Caco-2 (cell line): ENCODE measurements at regions not wholly inside any gene's neighbourhood (a gene's known extent, or its start where the extent isn't known, plus 50 kb on each side); places are given as distances from the start of the nearest gene placed in this dataset.

ENCODE experiments used
- BruUV-seq: library from RNA; stranded (reverse); fragments of 400-500 nt; replicated peaks from 2 replicates; lab custom pipeline; 2021; lab: Mats Ljungman, UMichigan
- CTCF ChIA-PET: fragments of 300-600 bp; sonication (Branson Sonifier 250); formaldehyde crosslinking; loops from one replicate; lab custom pipeline; 2022; ENCODE audit warnings: antibody characterized with exemption; lab: Charles Lee
- POLR2A ChIA-PET: fragments of 300-600 bp; sonication (Branson Sonifier 250); formaldehyde crosslinking; loops from one replicate; lab custom pipeline; 2022; ENCODE audit warnings: antibody characterized with exemption; lab: Charles Lee
- DNase-seq, 2 experiments: peaks; one replicate each; pipeline versions ENCODE4 v3.0.0 to v3.0.0-alpha.2; 2020 to 2022
- H3K27me3 ChIP-seq: replicated peaks from 2 replicates; pipeline ENCODE4 v1.6.0; 2011; ENCODE audit warnings: low read length; ENCODE audit not compliant: control insufficient read depth, insufficient read depth
- H3K36me3 ChIP-seq: 2 replicates; pipeline ENCODE4 v1.5.1; 2011; ENCODE audit warnings: low read length; ENCODE audit not compliant: control insufficient read depth, insufficient read depth
- H3K4me1 ChIP-seq: fragments of 250-450 bp; sonication (Bioruptor Pico); 2 replicates; pipeline ENCODE4 v1.5.1; 2020; ENCODE audit warnings: mild to moderate bottlenecking
- H3K4me3 ChIP-seq: 2 replicates; pipeline ENCODE4 v1.5.1; 2011; ENCODE audit warnings: low read depth, mild to moderate bottlenecking, control low read depth, low read length
- H3K9me3 ChIP-seq: fragments of 250-450 bp; sonication (Bioruptor Pico); 2 replicates; pipeline ENCODE4 v1.5.1; 2020; ENCODE audit warnings: mild to moderate bottlenecking, moderate library complexity
- H3K27ac Mint-ChIP-seq: one replicate; pipeline ENCODE4 v1.8.0; 2022; ENCODE audit warnings: mixed read lengths; ENCODE audit not compliant: unreplicated experiment
- H3K27me3 Mint-ChIP-seq: one replicate; pipeline ENCODE4 v1.8.0; 2022; ENCODE audit warnings: mixed read lengths; ENCODE audit not compliant: insufficient read depth, unreplicated experiment
- H3K36me3 Mint-ChIP-seq: one replicate; pipeline ENCODE4 v1.8.0; 2022; ENCODE audit warnings: mild to moderate bottlenecking, mixed read lengths; ENCODE audit not compliant: insufficient read depth, unreplicated experiment
- H3K4me1 Mint-ChIP-seq: one replicate; pipeline ENCODE4 v1.8.0; 2022; ENCODE audit warnings: low read depth, mixed read lengths; ENCODE audit not compliant: unreplicated experiment
- H3K4me3 Mint-ChIP-seq: one replicate; pipeline ENCODE4 v1.8.0; 2022; ENCODE audit warnings: mild to moderate bottlenecking, moderate library complexity, mixed read lengths; ENCODE audit not compliant: unreplicated experiment
- H3K9me3 Mint-ChIP-seq: one replicate; pipeline ENCODE4 v1.8.0; 2022; ENCODE audit warnings: mixed read lengths; ENCODE audit not compliant: unreplicated experiment
- CTCF ChIP-seq, 2 experiments: fragments of 200-600 bp in 1 of 2; IDR thresholded peaks; 1 replicate in 1 of 2; 2 replicates in 1 of 2; pipeline versions ENCODE4 v1.5.1 to v1.8.0; 2011 to 2022; ENCODE audit warnings: antibody characterized with exemption in 1 of 2, control low read depth in 1 of 2, inconsistent platforms in 1 of 2, low read depth in 1 of 2, low read length in 1 of 2, mild to moderate bottlenecking in 1 of 2, moderate library complexity in 1 of 2; ENCODE audit not compliant: insufficient read depth in 1 of 2, severe bottlenecking in 1 of 2, unreplicated experiment in 1 of 2
- intact Hi-C: fragments of 100-400 bp; cut with micrococcal nuclease; formaldehyde crosslinking; loops from one replicate; pipeline ENCODE4 v1.10.0; 2022; ENCODE audit not compliant: unreplicated experiment

- H3K4me3 Mint-ChIP-seq = no peak overlapping the region
- no peaks in the 10 kb centered on the region for H3K4me1 ChIP-seq
- H3K4me1 Mint-ChIP-seq = no peaks in the 10 kb centered on the region
- no peak overlapping the region for H3K4me3 ChIP-seq
- CTCF ChIA-PET = no interaction called here
- no peaks in the 10 kb centered on the region for H3K27me3 ChIP-seq
- no peak for DNase-seq
- no peaks in the 10 kb centered on the region for H3K9me3 ChIP-seq
- POLR2A ChIA-PET = no interaction called here
- no peak overlapping the region for H3K27ac Mint-ChIP-seq
- H3K36me3 ChIP-seq = no peaks in the 10 kb centered on the region
- intact Hi-C loops = no loop called here
- no peak for TF ChIP-seq CTCF (IDR thresholded peaks at IDR 0.05; ENCODE audit: insufficient read depth in 1 of 2, low read depth in 1 of 2, low read length in 1 of 2, severe bottlenecking in 1 of 2, unreplicated experiment in 1 of 2)
- H3K27me3 Mint-ChIP-seq = peaks cover 2% of the 10 kb centered on the region
- no peaks in the 10 kb centered on the region for H3K9me3 Mint-ChIP-seq
- BruUV-seq = no TSS peak
- H3K36me3 Mint-ChIP-seq = no peaks in the 10 kb centered on the region
Observed at GRCh38 chr6:98443633-98444032, 390.7 kb upstream of the POU3F2 start.

- POLR2A ChIA-PET = no interaction called here
- Histone ChIP-seq H3K4me3 (no peak overlapping the region), H3K9me3 (no peaks in the 10 kb centered on the region), H3K36me3 (no peaks in the 10 kb centered on the region), H3K27me3 (no peaks in the 10 kb centered on the region), H3K4me1 (no peaks in the 10 kb centered on the region)
- Mint-ChIP-seq H3K4me3 (no peak overlapping the region), H3K36me3 (no peaks in the 10 kb centered on the region), H3K27ac (no peak overlapping the region), H3K4me1 (no peaks in the 10 kb centered on the region), H3K9me3 (no peaks in the 10 kb centered on the region), H3K27me3 (no peaks in the 10 kb centered on the region)
- CTCF ChIA-PET = no interaction called here
- no TSS peak for BruUV-seq
- DNase-seq = no peak
- intact Hi-C loops = no loop called here
- TF ChIP-seq CTCF (IDR thresholded peaks at IDR 0.05; ENCODE audit: insufficient read depth in 1 of 2, low read depth in 1 of 2, low read length in 1 of 2, severe bottlenecking in 1 of 2, unreplicated experiment in 1 of 2) = no peak
Observed at GRCh38 chr6:98452685-98453084, 381.7 kb upstream of the POU3F2 start.

- TF ChIP-seq CTCF (IDR thresholded peaks at IDR 0.05; ENCODE audit: insufficient read depth in 1 of 2, low read depth in 1 of 2, low read length in 1 of 2, severe bottlenecking in 1 of 2, unreplicated experiment in 1 of 2) = no peak
- no peak overlapping the region for H3K4me3 ChIP-seq
- intact Hi-C loops = no loop called here
- Mint-ChIP-seq H3K27me3 (no peaks in the 10 kb centered on the region), H3K36me3 (no peaks in the 10 kb centered on the region), H3K9me3 (no peaks in the 10 kb centered on the region), H3K27ac (no peak overlapping the region), H3K4me3 (no peak overlapping the region), H3K4me1 (no peaks in the 10 kb centered on the region)
- no peaks in the 10 kb centered on the region for H3K36me3 ChIP-seq
- H3K9me3 ChIP-seq = no peaks in the 10 kb centered on the region
- ChIA-PET CTCF (no interaction called here), POLR2A (no interaction called here)
- no peak for DNase-seq
- no peaks in the 10 kb centered on the region for H3K4me1 ChIP-seq
- no TSS peak for BruUV-seq
- no peaks in the 10 kb centered on the region for H3K27me3 ChIP-seq
Observed at GRCh38 chr6:98454809-98455322, 379.5 kb upstream of the POU3F2 start.
